ENCODE measurements at regions not wholly inside any gene's neighbourhood (a gene's known extent, or its start where the extent isn't known, plus 50 kb on each side); places are given as distances from the start of the nearest gene placed in this dataset.

DNA sequence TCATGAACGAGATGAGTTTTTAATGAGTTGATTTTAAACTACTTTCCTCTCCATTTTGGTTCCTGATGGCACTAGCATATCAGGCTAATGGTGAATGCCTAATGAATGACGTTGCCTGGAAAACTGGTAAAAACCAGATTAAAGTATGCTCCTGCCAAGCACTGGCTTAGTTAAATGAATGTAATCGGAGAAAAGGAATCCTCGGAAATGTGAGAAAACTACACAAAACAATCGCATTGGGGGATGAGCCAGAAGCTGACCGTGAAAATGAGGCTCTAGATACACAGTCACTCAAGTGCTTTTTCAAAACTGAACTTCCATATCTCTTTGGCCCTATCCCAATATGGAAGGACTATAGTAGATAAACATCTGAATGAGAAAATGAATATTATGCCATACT is 153.8 kb upstream of the COL1A2 start:
- TF ChIP-seq CTCF (IDR thresholded peaks at IDR 0.05): no peak
- no peak for TF ChIP-seq POLR2A (IDR thresholded peaks at IDR 0.05)
